ENCODE measurements at regions not wholly inside any gene's neighbourhood (a gene's known extent, or its start where the extent isn't known, plus 50 kb on each side); places are given as distances from the start of the nearest gene placed in this dataset.

GRCh38 chr2:81196933-81197628, 892.5 kb upstream of the LRRTM1 start:
- no peak for TF ChIP-seq CTCF (IDR thresholded peaks at IDR 0.05)
- TF ChIP-seq POLR2AphosphoS5 (IDR thresholded peaks at IDR 0.05) = no peak
- no peak for TF ChIP-seq EP300 (IDR thresholded peaks at IDR 0.05)
